ENCODE measurements at regions not wholly inside any gene's neighbourhood (a gene's known extent, or its start where the extent isn't known, plus 50 kb on each side); places are given as distances from the start of the nearest gene placed in this dataset.
A peak's percentile ranks its signal among the peaks of the same experiment; 100 is the strongest.

DNA sequence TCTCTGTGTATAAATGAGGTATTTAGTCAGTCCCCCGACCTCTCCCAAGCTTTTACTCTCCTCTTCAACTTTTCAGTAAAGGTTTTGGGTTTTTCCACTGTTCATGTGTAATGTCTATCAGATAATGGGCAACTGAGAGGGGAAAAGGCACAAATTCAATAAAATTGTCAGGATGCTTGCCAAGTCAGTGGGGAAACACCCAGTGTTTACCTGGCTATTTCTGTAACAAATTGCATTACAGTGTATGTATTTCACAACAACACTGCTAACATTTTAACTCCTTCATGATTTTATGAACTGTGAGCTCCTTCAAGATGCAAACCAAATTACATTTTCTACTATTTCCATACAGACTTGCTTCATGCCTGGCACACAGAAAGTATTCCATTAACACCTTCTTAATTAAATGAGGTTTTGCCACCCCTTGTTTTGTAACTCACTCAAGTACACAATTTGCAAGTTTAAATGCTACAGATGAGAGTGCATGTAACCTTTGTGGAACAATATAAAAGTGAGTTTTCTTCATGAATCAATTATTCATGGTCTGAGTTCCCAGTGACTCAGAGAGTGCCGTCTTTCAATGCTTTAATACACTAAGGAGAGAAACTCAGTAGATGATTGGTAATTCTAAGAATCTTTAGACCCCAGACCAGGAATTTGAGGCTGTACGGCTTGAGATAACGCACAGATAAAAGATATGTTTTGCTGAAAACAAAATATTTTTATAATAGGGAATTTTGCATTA, 149.8 kb upstream of the TLL1 start:
- DNase-seq: no peak

DNA sequence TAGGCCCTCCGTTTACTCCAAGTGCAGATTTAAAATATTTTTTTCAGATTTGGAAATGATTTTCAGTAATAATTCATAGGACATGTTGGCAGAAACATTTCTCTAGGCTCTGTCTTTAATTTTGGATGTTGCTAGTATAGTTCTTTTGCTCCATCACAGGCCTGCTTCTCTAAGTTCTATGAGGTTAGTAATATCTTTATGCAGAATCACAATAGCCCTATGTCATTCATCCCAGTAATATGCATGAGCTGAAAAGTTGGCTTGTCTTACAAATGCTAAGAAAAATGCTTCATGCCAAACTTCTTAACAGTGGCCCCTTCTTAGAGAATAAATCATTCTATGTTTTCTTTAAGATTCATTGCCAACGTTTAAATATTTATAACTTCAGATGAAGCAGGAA, 148.3 kb upstream of the TLL1 start:
- peak; percentile 22 for DNase-seq

GRCh38 chr4:165725352-165725751, 147.7 kb upstream of the TLL1 start:
- DNase-seq: no peak

- peak; percentile 31 for DNase-seq
Observed at GRCh38 chr4:165726831-165727230, 146.2 kb upstream of the TLL1 start.

DNA sequence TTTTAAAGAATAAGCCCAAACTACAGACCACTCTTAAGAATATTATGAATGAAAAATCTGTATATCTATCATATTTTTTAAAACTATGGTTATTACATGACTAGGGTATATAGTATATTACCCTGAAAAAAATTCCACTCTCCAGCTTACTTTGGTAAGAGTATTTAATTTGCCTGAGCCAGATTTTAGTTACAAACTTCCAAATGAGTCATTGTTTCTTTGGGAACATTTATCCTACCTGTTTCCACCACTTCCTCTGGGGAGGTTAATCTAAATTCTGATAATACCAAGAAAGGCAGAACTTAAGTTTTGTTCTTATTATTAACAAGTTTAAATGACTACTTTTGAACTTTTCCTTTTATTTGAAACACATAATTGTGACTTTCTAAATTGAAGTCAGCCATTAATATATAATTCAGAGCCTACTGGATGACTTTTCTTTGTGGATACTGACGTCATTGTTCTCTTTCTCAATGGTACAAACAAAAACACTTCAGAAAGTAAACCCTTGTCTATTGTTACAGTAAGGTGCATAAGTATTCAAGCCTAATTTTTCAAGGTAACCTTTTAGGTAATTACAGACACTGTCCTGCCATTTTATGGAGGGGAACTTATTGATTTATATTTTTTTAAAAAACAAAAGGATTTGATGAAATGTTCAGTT, 135.6 kb upstream of the TLL1 start:
- no peak for DNase-seq

DNA sequence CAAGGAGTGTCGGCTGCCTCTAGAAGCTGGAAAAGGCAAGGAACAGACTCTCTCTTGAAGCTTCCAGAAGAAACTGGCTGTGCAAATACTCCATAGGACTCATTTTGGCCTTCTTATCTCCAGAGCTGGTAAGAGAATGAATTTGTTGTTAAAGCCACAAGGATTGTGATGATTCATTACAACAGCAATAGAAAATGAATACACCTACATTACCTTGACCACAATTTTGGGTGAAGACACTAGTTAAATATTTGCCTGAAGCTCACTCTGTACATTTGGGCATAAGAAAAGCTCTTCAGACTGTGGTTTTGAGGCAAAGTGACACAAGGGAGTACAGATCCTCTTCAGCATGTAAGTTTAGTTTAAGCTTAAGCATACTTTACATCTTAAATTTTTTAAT, 134.5 kb upstream of the TLL1 start:
- no peak for DNase-seq

GRCh38 chr4:165740911-165741310, 132.1 kb upstream of the TLL1 start:
- DNase-seq: no peak

DNA sequence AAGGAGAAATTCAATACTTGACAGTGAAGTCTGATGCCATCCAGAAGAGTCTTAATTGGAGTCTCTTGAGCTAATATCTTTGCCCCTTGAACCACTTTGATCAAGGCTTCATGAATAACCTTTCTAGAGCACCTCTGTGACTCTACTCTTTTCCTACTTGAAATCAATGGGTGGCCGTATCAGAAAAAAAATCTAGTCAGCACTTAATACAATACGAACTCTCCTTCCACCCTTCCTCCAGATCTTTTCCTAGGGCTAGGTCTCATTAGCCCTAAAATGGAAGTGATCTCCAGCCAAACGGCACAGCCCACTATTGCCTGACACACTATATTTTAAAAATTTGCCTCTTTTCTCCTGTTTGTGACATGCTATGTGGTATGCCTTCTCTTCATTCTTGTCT, 129.6 kb upstream of the TLL1 start:
- no peak for DNase-seq

- DNase-seq: no peak
Observed at GRCh38 chr4:165744370-165744769, 128.7 kb upstream of the TLL1 start.

DNA sequence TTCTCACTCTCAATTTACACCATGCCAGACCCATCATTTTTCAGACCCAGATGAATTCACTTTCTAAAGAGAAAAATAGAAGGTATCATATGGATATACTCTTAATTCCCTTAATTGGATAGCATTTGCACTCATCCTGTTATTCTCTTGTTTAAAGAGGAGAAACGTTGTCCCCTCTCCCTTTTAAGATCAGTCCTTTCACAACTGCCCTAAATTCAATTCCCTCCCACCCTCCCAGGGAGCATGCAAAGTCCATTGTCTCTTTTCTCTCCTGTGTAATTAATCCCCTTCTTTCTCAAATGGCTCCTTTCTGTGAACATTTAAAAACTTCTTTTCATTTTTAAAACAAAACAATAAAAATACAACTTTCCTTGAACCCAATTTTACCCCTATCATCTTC, 124.7 kb upstream of the TLL1 start:
- DNase-seq: no peak

DNA sequence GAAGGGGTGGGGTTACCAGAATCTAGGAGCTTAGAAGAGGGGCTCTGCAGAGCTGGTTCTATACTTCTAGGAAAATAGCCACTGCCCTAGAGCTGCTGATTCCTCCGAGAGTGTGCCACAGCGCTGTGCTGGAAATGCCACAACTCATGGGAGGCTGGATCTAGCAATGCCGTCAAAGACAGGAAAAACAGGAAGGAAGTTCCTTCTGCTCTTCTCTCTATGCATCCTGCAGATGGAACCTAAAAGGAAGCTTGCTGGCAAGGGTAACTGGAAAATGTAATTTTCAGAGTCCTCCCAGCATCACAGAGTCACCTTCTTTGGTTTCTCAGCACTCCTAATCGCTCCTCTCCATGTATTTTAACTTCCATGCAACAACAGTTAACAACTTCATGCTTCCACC, 121.2 kb upstream of the TLL1 start:
- DNase-seq: no peak

DNA sequence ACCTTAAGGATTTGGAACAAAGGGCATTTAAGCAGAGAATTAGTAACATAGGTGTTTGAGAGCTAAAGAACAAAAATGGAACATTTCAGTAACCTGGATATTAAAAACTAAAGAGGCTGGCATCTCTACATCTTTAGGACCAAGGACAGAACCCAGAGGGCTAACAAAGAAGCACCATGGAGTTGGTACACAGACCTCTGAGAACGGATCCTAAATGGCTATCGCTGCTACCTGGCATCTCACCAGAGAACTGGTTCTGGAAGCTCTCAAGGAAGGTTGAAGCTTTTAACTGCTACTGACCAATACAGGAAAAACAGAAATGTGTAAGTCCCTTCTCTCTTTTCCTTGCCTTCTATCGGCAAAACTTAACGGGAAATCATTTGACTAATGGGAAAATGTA, 118.4 kb upstream of the TLL1 start:
- no peak for DNase-seq

- DNase-seq: no peak
Observed at GRCh38 chr4:165756836-165757235, 116.2 kb upstream of the TLL1 start.

DNA sequence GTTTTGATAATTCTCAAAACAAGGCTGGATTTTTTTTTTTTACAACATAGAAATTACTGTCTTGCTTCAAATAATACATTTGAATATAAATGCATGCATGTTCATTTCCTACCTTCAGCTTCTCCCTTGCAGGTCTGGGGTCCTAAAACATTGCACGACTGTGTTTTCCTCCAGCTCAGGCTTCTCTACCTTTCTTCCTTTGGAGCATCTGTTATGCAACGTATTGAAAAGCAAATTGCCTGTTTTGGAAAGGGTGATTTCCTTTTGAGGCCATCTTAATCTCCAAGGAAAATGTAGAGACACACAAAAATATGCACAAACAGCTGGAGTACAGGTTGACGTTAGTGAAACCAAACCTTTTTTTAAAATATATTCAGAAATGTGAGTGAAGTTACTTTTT, 115.6 kb upstream of the TLL1 start:
- DNase-seq: no peak

GRCh38 chr4:165758086-165758485, 115.0 kb upstream of the TLL1 start:
- no peak for DNase-seq

DNA sequence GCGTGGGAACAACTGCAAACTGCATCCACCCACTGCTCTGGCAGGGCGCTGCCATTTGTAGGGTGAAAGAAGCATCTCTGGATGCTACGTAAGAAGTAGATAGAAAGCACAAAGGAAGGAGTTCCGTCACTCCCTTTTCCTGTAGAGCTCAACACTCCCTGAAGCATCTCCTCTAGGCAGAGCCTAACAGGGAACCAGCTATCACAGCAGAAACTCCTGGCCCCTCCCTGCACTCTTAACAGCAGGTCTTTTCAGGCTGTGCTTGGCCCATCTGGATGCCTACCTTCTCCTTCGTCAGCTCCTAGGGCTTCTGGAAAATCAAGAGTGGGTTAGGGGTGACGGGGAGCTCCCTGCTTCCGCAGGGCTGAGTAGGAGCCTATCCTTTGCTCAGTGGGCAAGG, 112.9 kb upstream of the TLL1 start:
- DNase-seq: no peak

- DNase-seq: no peak
Observed at GRCh38 chr4:165761963-165762362, 111.1 kb upstream of the TLL1 start.

DNA sequence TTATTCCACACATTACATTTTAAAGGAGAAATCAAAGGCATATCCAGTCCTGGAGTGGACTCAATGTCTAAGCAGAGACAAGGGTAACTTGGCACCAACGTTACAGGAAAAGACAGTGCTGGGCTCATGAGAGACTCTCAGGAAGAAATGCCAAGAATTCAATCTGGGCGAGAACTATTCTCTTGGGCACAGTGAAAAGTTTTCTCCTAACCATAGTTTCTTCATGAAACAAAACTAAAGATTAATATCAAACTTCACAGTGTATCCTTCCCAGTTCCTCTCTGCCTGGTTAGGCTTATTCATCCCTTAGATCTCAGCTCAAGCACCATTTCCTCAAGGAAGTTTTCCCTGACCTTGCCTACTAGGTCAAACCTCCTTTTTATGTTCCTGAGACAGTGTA, 109.4 kb upstream of the TLL1 start:
- no peak for DNase-seq

- DNase-seq: no peak
Observed at GRCh38 chr4:165765053-165765452, 108.0 kb upstream of the TLL1 start.

- DNase-seq: no peak
Observed at GRCh38 chr4:165766018-165766417, 107.0 kb upstream of the TLL1 start.

DNA sequence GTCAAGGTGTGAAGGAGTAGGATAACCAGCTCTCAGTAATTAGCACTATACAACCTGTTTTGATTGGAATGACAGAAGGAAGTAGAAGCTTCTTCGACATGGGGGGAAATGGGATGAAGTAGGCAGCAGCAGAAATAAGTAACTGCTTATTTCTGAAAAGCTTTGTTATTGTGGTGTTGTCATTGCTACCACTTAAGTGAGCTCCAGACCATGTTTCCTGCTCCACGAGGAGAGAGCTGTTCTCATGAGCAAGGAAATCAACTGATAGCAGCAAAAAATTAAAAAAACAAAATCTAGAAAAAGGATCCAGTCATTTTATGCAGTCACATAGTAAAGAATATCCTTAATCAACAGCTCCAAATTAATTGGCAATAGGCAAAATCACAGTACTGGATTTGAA, 106.1 kb upstream of the TLL1 start:
- no peak for DNase-seq

- DNase-seq: no peak
Observed at GRCh38 chr4:165767671-165768070, 105.4 kb upstream of the TLL1 start.

- DNase-seq: no peak
Observed at GRCh38 chr4:165768281-165768680, 104.8 kb upstream of the TLL1 start.

DNA sequence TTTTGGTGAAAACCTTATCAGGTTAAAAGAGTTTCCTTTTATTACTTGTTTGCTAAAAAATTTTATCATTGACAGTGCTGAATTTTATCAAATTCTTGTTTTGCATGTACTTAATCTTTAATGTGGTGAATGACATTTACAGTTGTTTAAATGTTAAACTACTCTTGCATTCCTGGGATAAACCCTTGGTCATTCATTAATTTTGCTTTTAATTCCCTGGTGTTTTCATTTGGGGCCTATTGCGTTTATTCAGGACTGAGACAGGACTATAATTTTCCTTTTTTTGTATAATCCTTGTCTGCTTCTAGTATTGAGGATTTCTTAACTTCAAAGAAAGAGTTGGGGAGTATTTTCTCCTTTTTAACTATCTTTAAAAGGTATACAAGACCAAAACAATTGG, 98.7 kb upstream of the TLL1 start:
- DNase-seq: no peak
